SIG-M5 (cell line): ENCODE measurements at regions not wholly inside any gene's neighbourhood (a gene's known extent, or its start where the extent isn't known, plus 50 kb on each side); places are given as distances from the start of the nearest gene placed in this dataset.
"Not testable (repeated sequence)": the region's sequence is repeated elsewhere in the genome, so short reads cannot be mapped to it uniquely, and the experiment has no call there.

Experiments used
- DNase-seq: peaks from one replicate; lab custom pipeline; 2025; lab: John Stamatoyannopoulos, UW

- no peak for DNase-seq
Measured at GRCh38 chr5:120344181-120344580, 119.9 kb upstream of the PRR16 start.

GRCh38 chr5:120345947-120346346, 118.2 kb upstream of the PRR16 start:
- DNase-seq = no peak

- DNase-seq = not testable (repeated sequence)
Measured at GRCh38 chr5:120351071-120351470, 113.0 kb upstream of the PRR16 start.

- no peak for DNase-seq
Measured at GRCh38 chr5:120354126-120354525, 110.0 kb upstream of the PRR16 start.

GRCh38 chr5:120358949-120359348, 105.2 kb upstream of the PRR16 start:
- DNase-seq = no peak

- no peak for DNase-seq
Measured at GRCh38 chr5:120361941-120362340, 102.2 kb upstream of the PRR16 start.

- no peak for DNase-seq
Measured at GRCh38 chr5:120362426-120362825, 101.7 kb upstream of the PRR16 start.

- DNase-seq = no peak
Measured at GRCh38 chr5:120365656-120366446, 98.2 kb upstream of the PRR16 start.

- no peak for DNase-seq
Measured at GRCh38 chr5:120367896-120368634, 96.0 kb upstream of the PRR16 start.

GRCh38 chr5:120368923-120369715, 95.0 kb upstream of the PRR16 start:
- DNase-seq = no peak

- no peak for DNase-seq
Measured at GRCh38 chr5:120372899-120373298, 91.2 kb upstream of the PRR16 start.

GRCh38 chr5:120375248-120375647, 88.9 kb upstream of the PRR16 start:
- no peak for DNase-seq

GRCh38 chr5:120380644-120381043, 83.5 kb upstream of the PRR16 start:
- DNase-seq = no peak

GRCh38 chr5:120382833-120383232, 81.3 kb upstream of the PRR16 start:
- DNase-seq = no peak

GRCh38 chr5:120386981-120387380, 77.1 kb upstream of the PRR16 start:
- DNase-seq = no peak

GRCh38 chr5:120388016-120388781, 75.9 kb upstream of the PRR16 start:
- DNase-seq = peak; percentile 92

- no peak for DNase-seq
Measured at GRCh38 chr5:120394259-120394658, 69.8 kb upstream of the PRR16 start.

GRCh38 chr5:120396186-120396585, 67.9 kb upstream of the PRR16 start:
- DNase-seq = no peak

GRCh38 chr5:120400356-120400755, 63.7 kb upstream of the PRR16 start:
- no peak for DNase-seq

- DNase-seq = no peak
Measured at GRCh38 chr5:120402606-120403005, 61.5 kb upstream of the PRR16 start.

- no peak for DNase-seq
Measured at GRCh38 chr5:120405286-120405864, 58.7 kb upstream of the PRR16 start.
